LHCN-M2 (cell line): ENCODE measurements at regions not wholly inside any gene's neighbourhood (a gene's known extent, or its start where the extent isn't known, plus 50 kb on each side); places are given as distances from the start of the nearest gene placed in this dataset.

ENCODE experiments used
- DNase-seq: peaks from one replicate; pipeline ENCODE4 v3.0.0-alpha.2; 2012; ENCODE audit warnings: low read depth

DNA sequence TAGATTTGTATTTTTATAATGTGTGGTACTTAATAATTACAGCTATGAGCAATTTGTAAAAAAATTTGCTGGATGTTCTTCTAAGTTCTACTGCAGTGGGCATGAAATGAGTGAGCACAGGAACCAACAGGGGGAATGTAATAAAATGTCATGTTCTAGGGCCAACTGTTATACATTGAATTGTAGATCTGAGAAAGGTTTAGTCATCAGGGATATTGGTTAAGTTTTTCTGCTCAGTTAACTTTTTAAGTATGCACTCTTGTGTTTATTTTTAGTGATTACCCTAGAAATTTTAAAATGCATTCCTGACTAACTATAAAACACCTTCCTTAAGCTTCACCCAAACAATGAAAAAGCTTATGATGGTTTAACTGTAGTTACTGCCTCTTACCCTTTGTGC, 101.8 kb downstream of the CAND1 start:
- peak; percentile 51 for DNase-seq

- no peak for DNase-seq
These were observed 107.9 kb downstream of the CAND1 start for GRCh38 chr12:67377021-67377420.

GRCh38 chr12:67377541-67377940, 108.4 kb downstream of the CAND1 start:
- no peak for DNase-seq

GRCh38 chr12:67382241-67382871, 113.2 kb downstream of the CAND1 start:
- peak; percentile 84 for DNase-seq

GRCh38 chr12:67386869-67387565, 117.9 kb downstream of the CAND1 start:
- no peak for DNase-seq

GRCh38 chr12:67388331-67389138, 119.4 kb downstream of the CAND1 start:
- DNase-seq, result no peak

DNA sequence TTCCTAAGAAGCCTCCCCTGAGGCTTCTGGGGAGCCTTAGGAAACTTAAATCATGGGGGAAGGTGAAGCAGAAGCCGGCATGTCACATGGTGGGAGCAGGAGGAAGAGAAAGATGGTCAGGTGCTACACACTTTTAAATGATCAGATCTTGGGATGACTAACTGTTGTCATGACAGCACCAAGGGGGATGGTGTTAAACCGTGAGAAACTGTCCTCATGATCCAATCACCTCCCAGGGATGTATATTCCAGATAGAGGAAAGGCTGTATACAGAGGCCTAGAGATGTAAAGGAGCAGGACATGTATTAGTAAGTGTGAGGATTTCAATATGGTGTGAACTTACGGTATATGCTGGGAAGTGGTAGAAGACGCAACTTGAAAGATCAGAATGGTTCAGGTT, 121.1 kb downstream of the CAND1 start:
- no peak for DNase-seq

GRCh38 chr12:67391034-67391433, 121.9 kb downstream of the CAND1 start:
- peak; percentile 21 for DNase-seq

GRCh38 chr12:67391656-67392055, 122.5 kb downstream of the CAND1 start:
- DNase-seq, result no peak

DNA sequence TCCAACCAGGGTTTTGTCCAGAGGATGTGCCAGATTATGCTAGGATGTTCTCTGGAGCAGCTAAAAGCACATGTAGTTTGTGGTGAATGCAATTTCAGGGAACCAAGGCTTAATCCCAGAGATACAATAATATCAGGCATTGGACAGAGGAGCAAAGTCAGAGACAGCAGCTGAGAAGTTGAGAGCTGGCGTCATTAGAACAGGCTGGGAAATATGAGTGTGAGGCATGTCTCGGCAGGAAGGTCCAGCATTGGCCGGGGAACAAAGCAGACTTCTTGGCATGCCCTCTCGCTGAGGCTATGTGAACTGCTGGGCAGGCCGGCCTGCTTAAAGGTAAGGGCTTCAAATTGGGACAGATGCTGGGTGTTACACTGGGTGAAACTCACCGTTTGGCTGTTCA, 125.4 kb downstream of the CAND1 start:
- DNase-seq, result peak; percentile 88

DNA sequence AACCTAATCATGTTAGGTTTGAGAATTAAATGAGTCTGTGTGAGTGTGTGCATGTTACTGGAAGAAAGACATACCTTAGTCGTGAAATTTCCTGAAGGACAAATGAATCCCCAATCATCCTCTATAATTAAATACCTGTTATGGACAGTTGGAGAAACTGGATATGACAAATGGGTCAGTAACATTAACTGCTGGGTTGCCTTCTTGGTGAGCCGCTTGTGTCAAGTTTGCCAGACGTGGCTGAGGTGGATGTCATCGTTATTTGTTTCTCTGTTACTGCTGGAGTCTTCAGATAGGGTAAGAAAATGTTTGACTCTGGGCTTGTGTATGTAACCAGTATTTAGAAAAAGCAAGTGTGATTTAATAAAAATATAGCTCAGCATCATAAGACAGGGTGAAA, 131.6 kb downstream of the CAND1 start:
- no peak for DNase-seq

DNA sequence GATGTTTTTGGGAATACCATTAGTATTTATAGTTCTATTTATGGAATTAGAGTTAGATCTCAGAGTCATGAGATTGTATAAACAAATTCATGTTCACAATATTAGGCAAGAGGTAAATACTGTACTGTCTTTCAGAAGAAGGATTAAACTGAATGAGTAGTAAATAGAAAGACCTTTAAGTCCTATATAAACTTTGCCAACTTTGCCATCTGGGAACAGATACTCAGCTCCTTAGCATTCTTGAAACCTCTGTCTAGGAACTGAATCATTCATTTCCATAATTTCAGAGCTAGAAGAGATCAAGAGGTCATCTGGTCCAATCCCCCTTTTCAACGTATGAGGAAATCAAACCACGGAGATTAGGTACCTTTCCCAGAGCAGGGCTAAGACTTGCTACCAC, 141.1 kb downstream of the CAND1 start:
- peak; percentile 59 for DNase-seq

DNA sequence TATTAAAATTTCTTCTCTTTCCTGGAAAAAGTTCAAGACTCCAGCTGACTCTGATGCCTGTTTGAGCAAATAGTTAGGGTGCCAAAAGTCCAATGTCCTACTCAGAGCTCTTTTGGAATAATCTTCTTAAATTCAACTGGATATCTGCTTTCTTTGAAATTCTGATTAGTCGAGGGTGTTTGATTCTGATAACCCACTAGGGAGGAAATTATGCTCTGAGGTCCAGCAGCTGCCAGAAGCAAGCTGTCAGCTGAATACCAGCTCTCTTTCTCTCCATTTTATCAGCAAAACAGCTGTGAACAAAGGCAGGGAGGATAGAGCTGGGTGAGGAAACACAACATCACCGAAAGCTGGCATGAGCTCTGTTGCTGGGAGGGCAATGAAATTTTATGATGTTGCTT, 141.5 kb downstream of the CAND1 start:
- DNase-seq, result peak; percentile 61

- no peak for DNase-seq
These were observed 142.4 kb downstream of the CAND1 start for GRCh38 chr12:67411562-67411961.

GRCh38 chr12:67413577-67413976, 144.4 kb downstream of the CAND1 start:
- DNase-seq, result no peak

DNA sequence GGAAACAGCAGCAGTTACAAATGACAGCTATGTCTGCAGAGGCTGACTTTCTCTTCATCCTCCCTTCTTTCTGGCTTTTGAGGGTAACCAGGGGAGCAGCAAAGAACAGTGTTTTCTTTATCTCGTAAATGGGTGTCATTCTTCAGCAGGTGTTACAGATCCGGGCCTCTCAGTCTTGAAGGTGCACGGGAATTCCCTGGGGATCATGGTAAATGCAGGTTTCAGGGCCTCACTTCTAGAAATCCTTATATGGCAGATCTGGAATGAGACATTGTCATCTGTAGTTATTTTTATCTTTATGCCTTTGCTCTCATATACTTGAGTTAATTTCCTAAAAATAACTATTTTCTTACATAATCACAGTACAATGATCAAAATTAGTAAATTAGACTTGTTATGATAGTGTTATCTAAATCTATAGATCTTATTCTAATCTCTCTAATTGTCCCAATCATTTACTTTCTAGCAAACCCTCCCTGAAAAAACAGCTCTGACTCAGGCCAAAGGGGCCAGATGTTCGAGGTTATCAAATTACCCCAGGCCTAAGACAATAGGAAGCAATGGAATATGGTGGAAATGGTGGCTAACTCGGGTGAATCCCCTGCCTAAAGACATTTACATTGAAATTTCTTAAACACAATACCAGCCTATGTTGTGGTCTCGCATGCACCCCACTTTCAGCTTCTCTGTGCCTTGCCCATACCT, 145.0 kb downstream of the CAND1 start:
- DNase-seq, result peak; percentile 52

DNA sequence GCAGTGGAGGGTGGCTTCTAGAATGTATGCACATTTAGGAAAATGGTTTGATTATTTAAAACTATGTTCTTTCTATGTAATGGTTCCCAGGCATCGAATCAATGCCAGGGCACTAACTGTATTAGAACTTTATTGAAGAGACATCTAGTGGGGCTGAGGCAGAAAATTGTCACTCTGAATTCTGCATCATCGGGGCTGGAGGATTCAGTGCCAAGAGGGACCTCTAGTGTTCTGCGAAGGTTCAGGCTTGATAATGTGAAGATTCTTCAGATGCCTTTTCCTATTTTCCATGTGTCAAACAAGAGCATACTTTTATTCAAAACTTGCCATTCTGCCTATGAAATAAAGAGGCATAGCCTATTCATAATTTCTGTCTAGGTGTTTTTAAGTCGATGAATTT, 146.3 kb downstream of the CAND1 start:
- peak; percentile 80 for DNase-seq

DNA sequence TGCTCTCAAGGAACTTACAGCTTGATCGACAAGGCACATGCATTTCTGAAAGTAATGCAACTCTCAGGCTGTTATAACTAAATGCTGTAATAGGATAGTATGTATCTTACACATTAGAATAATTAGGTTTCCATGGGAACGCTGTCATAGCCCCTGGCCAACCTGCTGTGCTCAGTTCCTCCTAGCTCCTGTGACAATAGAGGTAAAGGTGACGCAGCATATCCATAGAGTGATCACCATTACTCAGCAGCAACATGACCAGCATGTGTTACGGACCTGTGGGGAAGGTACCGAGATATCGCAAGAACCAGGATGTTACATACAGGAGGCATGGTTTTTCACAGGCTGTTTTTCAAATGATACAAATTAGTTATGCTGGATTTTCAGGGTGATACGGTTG, 150.7 kb downstream of the CAND1 start:
- DNase-seq, result no peak

- DNase-seq, result no peak
These were observed 151.3 kb downstream of the CAND1 start for GRCh38 chr12:67420506-67420905.

- DNase-seq, result no peak
These were observed 152.9 kb downstream of the CAND1 start for GRCh38 chr12:67422081-67422480.

GRCh38 chr12:67424784-67425183, 155.6 kb downstream of the CAND1 start:
- no peak for DNase-seq

DNA sequence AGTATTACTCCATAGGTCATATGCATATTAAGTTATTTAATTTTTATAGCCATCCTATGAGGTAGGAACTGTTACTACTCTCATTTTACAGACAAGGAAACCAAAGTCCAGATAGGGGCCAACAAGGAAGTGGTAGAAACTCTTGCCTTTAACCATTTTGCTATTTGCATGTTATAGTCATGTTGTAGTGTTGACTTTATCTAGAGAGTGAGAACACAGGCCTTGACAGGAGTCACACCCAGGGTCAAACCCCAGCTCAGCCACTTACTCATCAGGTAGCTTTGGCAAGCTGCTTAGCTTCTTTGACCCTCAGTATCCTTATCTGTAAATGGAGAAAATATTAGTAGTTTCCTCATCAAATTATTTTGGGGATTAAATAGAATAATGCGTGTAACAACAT, 156.2 kb downstream of the CAND1 start:
- DNase-seq, result no peak
